Mesothelial cell of epicardium (in vitro differentiated cells): ENCODE measurements at regions not wholly inside any gene's neighbourhood (a gene's known extent, or its start where the extent isn't known, plus 50 kb on each side); places are given as distances from the start of the nearest gene placed in this dataset.
"Not testable (repeated sequence)": the region's sequence is repeated elsewhere in the genome, so short reads cannot be mapped to it uniquely, and the experiment has no call there.

Experiments used
- DNase-seq, 2 experiments: peaks; one replicate each; pipeline ENCODE4 v3.0.0; 2021; ENCODE audit warnings: low spot score in 2 of 2; ENCODE audit not compliant: unreplicated experiment in 2 of 2
- H3K27ac Mint-ChIP-seq: 2 replicates; pipeline ENCODE4 v1.8.0; 2021; ENCODE audit warnings: mixed read lengths
- H3K27me3 Mint-ChIP-seq: 2 replicates; pipeline ENCODE4 v1.8.0; 2021; ENCODE audit warnings: low read depth, mixed read lengths
- H3K36me3 Mint-ChIP-seq: 2 replicates; pipeline ENCODE4 v1.8.0; 2021; ENCODE audit warnings: mixed read lengths
- H3K4me1 Mint-ChIP-seq: 2 replicates; pipeline ENCODE4 v1.8.0; 2021; ENCODE audit warnings: mixed read lengths
- H3K4me3 Mint-ChIP-seq: 2 replicates; pipeline ENCODE4 v1.8.0; 2021; ENCODE audit warnings: mild to moderate bottlenecking, moderate library complexity, mixed read lengths
- H3K9me3 Mint-ChIP-seq: 2 replicates; pipeline ENCODE4 v1.8.0; 2021; ENCODE audit warnings: mixed read lengths
- CTCF ChIP-seq: fragments of 200-600 bp; sonication (generic); IDR thresholded peaks from one replicate; pipeline ENCODE4 v1.5.0; 2021; ENCODE audit warnings: antibody characterized with exemption; ENCODE audit not compliant: unreplicated experiment

GRCh38 chr21:22363504-22363903, 1365.3 kb downstream of the NCAM2 start:
- Mint-ChIP-seq H3K27ac (no peak overlapping the region), H3K4me3 (no peak overlapping the region), H3K4me1 (no peaks in the 10 kb centered on the region), H3K36me3 (peaks cover 31% of the 10 kb centered on the region), H3K9me3 (peaks cover 17% of the 10 kb centered on the region), H3K27me3 (no peaks in the 10 kb centered on the region)
- TF ChIP-seq CTCF, result no peak
- DNase-seq, result no peak

GRCh38 chr21:22364163-22364562, 1366.0 kb downstream of the NCAM2 start:
- H3K27me3 Mint-ChIP-seq, result no peaks in the 10 kb centered on the region
- peaks cover 17% of the 10 kb centered on the region for H3K9me3 Mint-ChIP-seq
- no peak overlapping the region for H3K4me3 Mint-ChIP-seq
- peaks cover 31% of the 10 kb centered on the region for H3K36me3 Mint-ChIP-seq
- DNase-seq, result no peak
- no peak overlapping the region for H3K27ac Mint-ChIP-seq
- no peak for TF ChIP-seq CTCF
- no peaks in the 10 kb centered on the region for H3K4me1 Mint-ChIP-seq

- TF ChIP-seq CTCF, result no peak
- no peak overlapping the region for H3K4me3 Mint-ChIP-seq
- peak overlapping the region; percentile 74 for H3K27ac Mint-ChIP-seq
- peaks cover 12% of the 10 kb centered on the region for H3K9me3 Mint-ChIP-seq
- no peaks in the 10 kb centered on the region for H3K27me3 Mint-ChIP-seq
- DNase-seq, result no peak
- peaks cover 8% of the 10 kb centered on the region for H3K4me1 Mint-ChIP-seq
- peaks cover 21% of the 10 kb centered on the region for H3K36me3 Mint-ChIP-seq
Observed at GRCh38 chr21:22374218-22374969, 1376.2 kb downstream of the NCAM2 start.

GRCh38 chr21:22377795-22378194, 1379.6 kb downstream of the NCAM2 start:
- H3K4me3 Mint-ChIP-seq, H3K4me1 Mint-ChIP-seq, H3K9me3 Mint-ChIP-seq, H3K27ac Mint-ChIP-seq, H3K27me3 Mint-ChIP-seq, DNase-seq: not testable (repeated sequence)
- peaks cover 10% of the 10 kb centered on the region for H3K36me3 Mint-ChIP-seq

- no peak for DNase-seq
- no peak overlapping the region for H3K27ac Mint-ChIP-seq
- no peak overlapping the region for H3K4me3 Mint-ChIP-seq
- H3K36me3 Mint-ChIP-seq, result peaks cover 13% of the 10 kb centered on the region
- no peaks in the 10 kb centered on the region for H3K27me3 Mint-ChIP-seq
- TF ChIP-seq CTCF, result no peak
- peaks cover 9% of the 10 kb centered on the region for H3K9me3 Mint-ChIP-seq
- no peaks in the 10 kb centered on the region for H3K4me1 Mint-ChIP-seq
Observed at GRCh38 chr21:22393324-22393723, 1395.1 kb downstream of the NCAM2 start.

GRCh38 chr21:22395965-22396364, 1397.8 kb downstream of the NCAM2 start:
- Mint-ChIP-seq H3K27me3 (no peaks in the 10 kb centered on the region), H3K36me3 (peaks cover 15% of the 10 kb centered on the region), H3K4me1 (no peaks in the 10 kb centered on the region), H3K4me3 (no peak overlapping the region), H3K9me3 (peaks cover 14% of the 10 kb centered on the region), H3K27ac (no peak overlapping the region)
- no peak for TF ChIP-seq CTCF
- no peak for DNase-seq
